HG03520 (cell line): ENCODE measurements at regions not wholly inside any gene's neighbourhood (a gene's known extent, or its start where the extent isn't known, plus 50 kb on each side); places are given as distances from the start of the nearest gene placed in this dataset.

Experiments used
- ATAC-seq: cut with Tn5 transposase; IDR thresholded peaks from one replicate; pipeline ENCODE4 v1.9.1; 2021; ENCODE audit warnings: mild to moderate bottlenecking, moderate library complexity; ENCODE audit not compliant: unreplicated experiment

GRCh38 chr18:45298986-45299385 lies 316.3 kb upstream of the SLC14A2 start:
- ATAC-seq, result no peak

GRCh38 chr18:45303026-45303425 lies 312.2 kb upstream of the SLC14A2 start:
- ATAC-seq, result no peak

GRCh38 chr18:45304558-45304957 lies 310.7 kb upstream of the SLC14A2 start:
- ATAC-seq, result no peak

GRCh38 chr18:45312555-45313126 lies 302.6 kb upstream of the SLC14A2 start:
- ATAC-seq, result no peak

GRCh38 chr18:45316127-45316526 lies 299.1 kb upstream of the SLC14A2 start:
- ATAC-seq, result no peak

- ATAC-seq, result no peak
Measured at GRCh38 chr18:45317948-45318640, 297.2 kb upstream of the SLC14A2 start.

GRCh38 chr18:45320724-45321123 lies 294.6 kb upstream of the SLC14A2 start:
- ATAC-seq, result no peak

- no peak for ATAC-seq
Measured at GRCh38 chr18:45321520-45321919, 293.8 kb upstream of the SLC14A2 start.

- ATAC-seq, result no peak
Measured at GRCh38 chr18:45322343-45322742, 292.9 kb upstream of the SLC14A2 start.

- ATAC-seq, result no peak
Measured at GRCh38 chr18:45324101-45324494, 291.2 kb upstream of the SLC14A2 start.

- no peak for ATAC-seq
Measured at GRCh38 chr18:45324495-45325113, 290.7 kb upstream of the SLC14A2 start.

- ATAC-seq, result no peak
Measured at GRCh38 chr18:45325778-45326177, 289.5 kb upstream of the SLC14A2 start.

- no peak for ATAC-seq
Measured at GRCh38 chr18:45326505-45326904, 288.8 kb upstream of the SLC14A2 start.

- ATAC-seq, result no peak
Measured at GRCh38 chr18:45328296-45328695, 287.0 kb upstream of the SLC14A2 start.

- ATAC-seq, result no peak
Measured at GRCh38 chr18:45328811-45329210, 286.5 kb upstream of the SLC14A2 start.

GRCh38 chr18:45329316-45329715 lies 286.0 kb upstream of the SLC14A2 start:
- no peak for ATAC-seq

GRCh38 chr18:45330170-45330594 lies 285.1 kb upstream of the SLC14A2 start:
- ATAC-seq, result no peak

GRCh38 chr18:45332871-45333270 lies 282.4 kb upstream of the SLC14A2 start:
- no peak for ATAC-seq

GRCh38 chr18:45334191-45334590 lies 281.1 kb upstream of the SLC14A2 start:
- ATAC-seq, result no peak

GRCh38 chr18:45335282-45336043 lies 279.8 kb upstream of the SLC14A2 start:
- ATAC-seq, result no peak

- ATAC-seq, result no peak
Measured at GRCh38 chr18:45336448-45336847, 278.8 kb upstream of the SLC14A2 start.

- ATAC-seq, result no peak
Measured at GRCh38 chr18:45337477-45337876, 277.8 kb upstream of the SLC14A2 start.
